Left cardiac atrium (tissue), 4 donors: ENCODE measurements at regions not wholly inside any gene's neighbourhood (a gene's known extent, or its start where the extent isn't known, plus 50 kb on each side); places are given as distances from the start of the nearest gene placed in this dataset.

Source experiments
- ATAC-seq, 2 donors: fragments of 200-7000 bp; cut with Tn5 transposase; one replicate each; pipeline ENCODE4 v1.9.1; 2020; ENCODE audit warnings: mild to moderate bottlenecking in 2 of 2, moderate library complexity in 2 of 2
- DNase-seq: peaks from one replicate; pipeline ENCODE4 v3.0.0-alpha.2; 2020
- intact Hi-C, 2 donors: fragments of 100-400 bp; cut with DNase I; formaldehyde crosslinking; loops; one replicate each; pipeline versions ENCODE4 v1.14.1 to v1.15.1; 2022 to 2023
- donor health status: DM: no; HTN: yes; CAD: no.
- donor health status: DM: no; HTN: yes; CAD: no; lungs with severe emphysema.
- donor health status: DM: yes; HTN: yes; CAD: no.
- donor health status: Dilated cardiomyopathy.

GRCh38 chr5:35372482-35372881 lies 142.2 kb upstream of the PRLR start:
- DNase-seq = no peak
- intact Hi-C loops = no loop called here
- ATAC-seq = peak; percentile 43 to 71

- DNase-seq (no peak), ATAC-seq (peak; percentile 69 to 76)
- intact Hi-C loops = no loop called here
Observed at GRCh38 chr5:35371951-35372426, 141.7 kb upstream of the PRLR start.

- intact Hi-C loops = no loop called here
- ATAC-seq (no peak), DNase-seq (no peak)
Observed at GRCh38 chr5:35370871-35371270, 140.6 kb upstream of the PRLR start.

- intact Hi-C loops = no loop called here
- no peak for ATAC-seq
- DNase-seq = no peak
Observed at GRCh38 chr5:35369965-35370790, 139.9 kb upstream of the PRLR start.

GRCh38 chr5:35367526-35367925 lies 137.2 kb upstream of the PRLR start:
- intact Hi-C loops = no loop called here
- DNase-seq = no peak
- no peak for ATAC-seq

GRCh38 chr5:35365758-35366157 lies 135.5 kb upstream of the PRLR start:
- intact Hi-C loops = no loop called here
- DNase-seq (no peak), ATAC-seq (no peak)

- intact Hi-C loops = no loop called here
- no peak for ATAC-seq
Observed at GRCh38 chr5:35364350-35364749, 134.1 kb upstream of the PRLR start.

GRCh38 chr5:35363387-35363965 lies 133.2 kb upstream of the PRLR start:
- ATAC-seq (no peak), DNase-seq (no peak)
- intact Hi-C loops = no loop called here

More at GRCh38 chr5:35364350-35364749, 134.1 kb upstream of the PRLR start:
- DNase-seq = no peak

- ATAC-seq = no peak
- intact Hi-C loops = no loop called here
- DNase-seq = no peak
Observed at GRCh38 chr5:35362772-35363171, 132.5 kb upstream of the PRLR start.

GRCh38 chr5:35360671-35361070 lies 130.4 kb upstream of the PRLR start:
- DNase-seq (no peak), ATAC-seq (no peak)
- intact Hi-C loops = no loop called here

- ATAC-seq (no peak), DNase-seq (no peak)
- intact Hi-C loops = no loop called here
Observed at GRCh38 chr5:35359859-35360258, 129.6 kb upstream of the PRLR start.

GRCh38 chr5:35357973-35358372 lies 127.7 kb upstream of the PRLR start:
- no peak for ATAC-seq
- intact Hi-C loops = no loop called here

GRCh38 chr5:35356725-35357124 lies 126.4 kb upstream of the PRLR start:
- ATAC-seq (no peak), DNase-seq (no peak)
- intact Hi-C loops = no loop called here

More at GRCh38 chr5:35357973-35358372, 127.7 kb upstream of the PRLR start:
- no peak for DNase-seq

- intact Hi-C loops = no loop called here
- no peak for ATAC-seq
Observed at GRCh38 chr5:35354751-35355150, 124.5 kb upstream of the PRLR start.

GRCh38 chr5:35345222-35345621 lies 114.9 kb upstream of the PRLR start:
- no peak for DNase-seq
- intact Hi-C loops = no loop called here
- ATAC-seq = no peak

More at GRCh38 chr5:35354751-35355150, 124.5 kb upstream of the PRLR start:
- no peak for DNase-seq

GRCh38 chr5:35342664-35343063 lies 112.4 kb upstream of the PRLR start:
- DNase-seq (no peak), ATAC-seq (no peak)
- intact Hi-C loops = no loop called here

GRCh38 chr5:35341189-35341588 lies 110.9 kb upstream of the PRLR start:
- ATAC-seq (no peak), DNase-seq (no peak)
- intact Hi-C loops = no loop called here

GRCh38 chr5:35339616-35340100 lies 109.4 kb upstream of the PRLR start:
- no peak for ATAC-seq
- DNase-seq = no peak
- intact Hi-C loops = no loop called here

- intact Hi-C loops = no loop called here
- no peak for ATAC-seq
- DNase-seq = no peak
Observed at GRCh38 chr5:35339006-35339405, 108.7 kb upstream of the PRLR start.

- DNase-seq = no peak
- intact Hi-C loops = no loop called here
- ATAC-seq = no peak
Observed at GRCh38 chr5:35338157-35338453, 107.8 kb upstream of the PRLR start.
